IPS-NIHi11 (cell line): ENCODE measurements at regions not wholly inside any gene's neighbourhood (a gene's known extent, or its start where the extent isn't known, plus 50 kb on each side); places are given as distances from the start of the nearest gene placed in this dataset.
"Not testable (repeated sequence)": the region's sequence is repeated elsewhere in the genome, so short reads cannot be mapped to it uniquely, and the experiment has no call there.

Experiments used
- DNase-seq: peaks from one replicate; pipeline ENCODE4 v3.0.0; 2012; ENCODE audit warnings: mixed read lengths, low spot score

- not testable (repeated sequence) for DNase-seq
Measured at GRCh38 chr10:29363930-29364329, 75.1 kb downstream of the LYZL1 start.

- DNase-seq: not testable (repeated sequence)
Measured at GRCh38 chr10:29366206-29366605, 77.3 kb downstream of the LYZL1 start.

GRCh38 chr10:29369419-29369818, 80.5 kb downstream of the LYZL1 start:
- DNase-seq: no peak

- no peak for DNase-seq
Measured at GRCh38 chr10:29370097-29371092, 81.5 kb downstream of the LYZL1 start.

- no peak for DNase-seq
Measured at GRCh38 chr10:29372920-29373319, 84.0 kb downstream of the LYZL1 start.

- DNase-seq: no peak
Measured at GRCh38 chr10:29374162-29374561, 85.3 kb downstream of the LYZL1 start.

- DNase-seq: no peak
Measured at GRCh38 chr10:29375888-29376287, 87.0 kb downstream of the LYZL1 start.

GRCh38 chr10:29377333-29377961, 88.6 kb downstream of the LYZL1 start:
- peak; percentile 60 for DNase-seq

GRCh38 chr10:29378106-29378505, 89.2 kb downstream of the LYZL1 start:
- no peak for DNase-seq

- DNase-seq: no peak
Measured at GRCh38 chr10:29379208-29379607, 90.3 kb downstream of the LYZL1 start.

- DNase-seq: not testable (repeated sequence)
Measured at GRCh38 chr10:29379777-29380598, 91.1 kb downstream of the LYZL1 start.

GRCh38 chr10:29380599-29381511, 92.0 kb downstream of the LYZL1 start:
- not testable (repeated sequence) for DNase-seq

GRCh38 chr10:29386342-29386999, 97.6 kb downstream of the LYZL1 start:
- DNase-seq: peak; percentile 52

GRCh38 chr10:29387269-29387668, 98.4 kb downstream of the LYZL1 start:
- DNase-seq: no peak

GRCh38 chr10:29388112-29388511, 99.2 kb downstream of the LYZL1 start:
- not testable (repeated sequence) for DNase-seq

GRCh38 chr10:29389493-29389892, 100.6 kb downstream of the LYZL1 start:
- no peak for DNase-seq

- no peak for DNase-seq
Measured at GRCh38 chr10:29389935-29390334, 101.1 kb downstream of the LYZL1 start.

- DNase-seq: peak; percentile 75
Measured at GRCh38 chr10:29392376-29393021, 103.6 kb downstream of the LYZL1 start.

GRCh38 chr10:29394321-29394932, 105.6 kb downstream of the LYZL1 start:
- no peak for DNase-seq

- DNase-seq: no peak
Measured at GRCh38 chr10:29395409-29395808, 106.5 kb downstream of the LYZL1 start.
